T-cell (primary cell): ENCODE measurements at regions not wholly inside any gene's neighbourhood (a gene's known extent, or its start where the extent isn't known, plus 50 kb on each side); places are given as distances from the start of the nearest gene placed in this dataset.

Source experiments
- ATAC-seq, 4 experiments: fragments of 200-7000 bp in 3 of 4; fragments of 150-1000 bp in 1 of 4; cut with Tn5 transposase; replicated peaks in 1 of 4; 1 replicate in 3 of 4; 2 replicates in 1 of 4; pipeline ENCODE4 v1.10.0; 2021; ENCODE audit warnings: moderate library complexity in 3 of 4, mild to moderate bottlenecking in 2 of 4, moderate number of reproducible peaks in 1 of 4
- CTCF ChIA-PET, 2 donors: fragments of 300-600 bp; sonication (Branson Sonifier 250); formaldehyde crosslinking; loops; one replicate each; lab custom pipeline; 2022; ENCODE audit warnings: antibody characterized with exemption in 2 of 2; lab: Charles Lee
- POLR2A ChIA-PET, 2 donors: fragments of 300-600 bp; sonication (Branson Sonifier 250); formaldehyde crosslinking; loops; one replicate each; lab custom pipeline; 2022; ENCODE audit warnings: antibody characterized with exemption in 2 of 2; lab: Charles Lee
- DNase-seq, 35 experiments: peaks; one replicate each; pipeline versions ENCODE4 v3.0.0 to v3.0.0-alpha.2; 2013 to 2023
- H3K27ac ChIP-seq: one replicate; pipeline ENCODE4 v1.5.1; 2013; ENCODE audit warnings: low read length
- H3K27me3 ChIP-seq, 2 experiments: replicated peaks in 1 of 2; 1 replicate in 1 of 2; 2 replicates in 1 of 2; pipeline versions ENCODE4 v1.6.1 to v1.7.0; 2013; ENCODE audit warnings: low read length in 1 of 2, mixed read lengths in 1 of 2; ENCODE audit not compliant: control insufficient read depth in 2 of 2, insufficient read depth in 2 of 2; ENCODE audit errors: extremely low read depth in 1 of 2
- H3K36me3 ChIP-seq, 2 donors: 1 replicate in 1 of 2; 2 replicates in 1 of 2; pipeline versions ENCODE4 v1.6.1 to v1.7.0; 2013; ENCODE audit warnings: low read length in 1 of 2; ENCODE audit not compliant: control insufficient read depth in 2 of 2, insufficient read depth in 1 of 2; ENCODE audit errors: extremely low read depth in 1 of 2
- H3K4me1 ChIP-seq, 2 experiments: 1 replicate in 1 of 2; 2 replicates in 1 of 2; pipeline versions ENCODE4 v1.6.1 to v1.7.0; 2013; ENCODE audit warnings: low read length in 2 of 2, mixed read lengths in 1 of 2; ENCODE audit not compliant: insufficient read depth in 2 of 2, control insufficient read depth in 1 of 2; ENCODE audit errors: extremely low read depth in 1 of 2
- H3K4me3 ChIP-seq, 2 donors: 1 replicate in 1 of 2; 2 replicates in 1 of 2; pipeline versions ENCODE4 v1.5.1 to v1.7.0; 2013; ENCODE audit warnings: mild to moderate bottlenecking in 2 of 2, low read length in 1 of 2, moderate library complexity in 1 of 2; ENCODE audit not compliant: control insufficient read depth in 1 of 2; ENCODE audit errors: extremely low read depth in 1 of 2
- H3K9me3 ChIP-seq: 2 replicates; pipeline ENCODE4 v1.7.0; 2013
- H3K27ac Mint-ChIP-seq, 2 donors: one replicate each; pipeline ENCODE4 v1.8.0; 2020 to 2021; ENCODE audit warnings: mild to moderate bottlenecking in 2 of 2, mixed read lengths in 2 of 2
- H3K27me3 Mint-ChIP-seq, 2 donors: one replicate each; pipeline ENCODE4 v1.8.0; 2021 to 2022; ENCODE audit warnings: mixed read lengths in 2 of 2
- H3K36me3 Mint-ChIP-seq: one replicate; pipeline ENCODE4 v1.8.0; 2021; ENCODE audit warnings: mixed read lengths
- H3K4me1 Mint-ChIP-seq, 3 donors: one replicate each; pipeline ENCODE4 v1.8.0; 2020 to 2022; ENCODE audit warnings: mixed read lengths in 3 of 3, mild to moderate bottlenecking in 1 of 3
- H3K4me3 Mint-ChIP-seq, 3 donors: one replicate each; pipeline ENCODE4 v1.8.0; 2020 to 2022; ENCODE audit warnings: mild to moderate bottlenecking in 3 of 3, mixed read lengths in 3 of 3, moderate library complexity in 3 of 3
- H3K9me3 Mint-ChIP-seq, 3 donors: one replicate each; pipeline ENCODE4 v1.8.0; 2020 to 2022; ENCODE audit warnings: mixed read lengths in 3 of 3
- WGBS: methylation state at CpG from one replicate; pipeline ENCODE4 v1.1.5; 2013; ENCODE audit warnings: missing lambda C conversion rate; ENCODE audit not compliant: insufficient coverage; 5-methylcytosine and 5-hydroxymethylcytosine counted together

- no peak overlapping the region for H3K4me3 ChIP-seq
- ATAC-seq (no peak), DNase-seq (no peak)
- Mint-ChIP-seq H3K9me3 (peaks cover 4 to 18% (median 10%) of the 10 kb centered on the region in 3 donors), H3K27me3 (peaks cover 0 to 5% of the 10 kb centered on the region in 2 donors), H3K27ac (no peak overlapping the region), H3K4me3 (no peak overlapping the region), H3K36me3 (no peaks in the 10 kb centered on the region), H3K4me1 (no peaks in the 10 kb centered on the region)
- no peaks in the 10 kb centered on the region for H3K36me3 ChIP-seq
- no peaks in the 10 kb centered on the region for H3K9me3 ChIP-seq
- no peaks in the 10 kb centered on the region for H3K4me1 ChIP-seq
- H3K27me3 ChIP-seq: no peaks in the 10 kb centered on the region
- no CpG with 5 or more reads among the region's 1 CpG for WGBS
- no peak overlapping the region for H3K27ac ChIP-seq
- ChIA-PET CTCF (no interaction called here), POLR2A (no interaction called here)
Measured at GRCh38 chr2:156077041-156077742, 255.3 kb downstream of the NR4A2 start.

- CTCF ChIA-PET: no interaction called here
- no CpG with 5 or more reads among the region's 4 CpGs for WGBS
- ATAC-seq (no peak), DNase-seq (peak in 1 of 35 experiments; percentile 1)
- no peaks in the 10 kb centered on the region for H3K9me3 Mint-ChIP-seq
- Histone ChIP-seq H3K27me3 (no peaks in the 10 kb centered on the region), H3K9me3 (no peaks in the 10 kb centered on the region), H3K27ac (no peak overlapping the region), H3K4me3 (no peak overlapping the region), H3K36me3 (no peaks in the 10 kb centered on the region), H3K4me1 (no peaks in the 10 kb centered on the region)
- H3K4me1 Mint-ChIP-seq: no peaks in the 10 kb centered on the region
- peaks cover 0 to 4% of the 10 kb centered on the region in 2 donors for H3K27me3 Mint-ChIP-seq
- no peak overlapping the region for H3K27ac Mint-ChIP-seq
- no peaks in the 10 kb centered on the region for H3K36me3 Mint-ChIP-seq
- H3K4me3 Mint-ChIP-seq: no peak overlapping the region
- POLR2A ChIA-PET: interaction anchor here in 1 of 2 donors (0.6 kb wide), 1 partner anchor 1052 kb away, joined by 11 read pairs; no protein-coding TSS in a partner anchor
Measured at GRCh38 chr2:156065912-156066311, 266.6 kb downstream of the NR4A2 start.

- ATAC-seq (no peak), DNase-seq (no peak)
- ChIA-PET POLR2A (no interaction called here), CTCF (no interaction called here)
- Histone ChIP-seq H3K27ac (no peak overlapping the region), H3K36me3 (no peaks in the 10 kb centered on the region), H3K4me3 (no peak overlapping the region), H3K27me3 (no peaks in the 10 kb centered on the region), H3K9me3 (no peaks in the 10 kb centered on the region), H3K4me1 (no peaks in the 10 kb centered on the region)
- Mint-ChIP-seq H3K4me3 (no peak overlapping the region), H3K36me3 (no peaks in the 10 kb centered on the region), H3K4me1 (no peaks in the 10 kb centered on the region), H3K9me3 (no peaks in the 10 kb centered on the region), H3K27me3 (peaks cover under 1 to 4% of the 10 kb centered on the region in 2 donors), H3K27ac (no peak overlapping the region)
- WGBS: no CpG with 5 or more reads among the region's 1 CpG
Measured at GRCh38 chr2:156064540-156064939, 268.0 kb downstream of the NR4A2 start.

GRCh38 chr2:156057647-156058046 is 274.9 kb downstream of the NR4A2 start:
- Mint-ChIP-seq H3K36me3 (no peaks in the 10 kb centered on the region), H3K27ac (no peak overlapping the region), H3K9me3 (no peaks in the 10 kb centered on the region), H3K4me1 (no peaks in the 10 kb centered on the region), H3K4me3 (no peak overlapping the region), H3K27me3 (peaks cover 2 to 7% of the 10 kb centered on the region in 2 donors)
- no peaks in the 10 kb centered on the region for H3K36me3 ChIP-seq
- no peaks in the 10 kb centered on the region for H3K9me3 ChIP-seq
- H3K27ac ChIP-seq: no peak overlapping the region
- ChIA-PET POLR2A (no interaction called here), CTCF (no interaction called here)
- ATAC-seq: no peak
- H3K4me3 ChIP-seq: no peak overlapping the region
- WGBS: no CpG with 5 or more reads among the region's 1 CpG
- H3K27me3 ChIP-seq: no peaks in the 10 kb centered on the region
- no peak for DNase-seq
- no peaks in the 10 kb centered on the region for H3K4me1 ChIP-seq

GRCh38 chr2:156054983-156055382 is 277.5 kb downstream of the NR4A2 start:
- H3K4me1 ChIP-seq: no peaks in the 10 kb centered on the region
- Mint-ChIP-seq H3K4me1 (no peaks in the 10 kb centered on the region), H3K27ac (no peak overlapping the region), H3K36me3 (no peaks in the 10 kb centered on the region), H3K9me3 (no peaks in the 10 kb centered on the region), H3K27me3 (peaks cover 2 to 7% of the 10 kb centered on the region in 2 donors), H3K4me3 (no peak overlapping the region)
- no peak overlapping the region for H3K4me3 ChIP-seq
- H3K9me3 ChIP-seq: no peaks in the 10 kb centered on the region
- ChIA-PET POLR2A (no interaction called here), CTCF (interaction anchor here in 1 of 2 donors (0.5 kb wide), 1 partner anchor 913 kb away, joined by 3 read pairs; no protein-coding TSS in a partner anchor)
- H3K27ac ChIP-seq: no peak overlapping the region
- no peaks in the 10 kb centered on the region for H3K36me3 ChIP-seq
- WGBS: no CpG with 5 or more reads among the region's 2 CpGs
- ATAC-seq (no peak), DNase-seq (no peak)
- H3K27me3 ChIP-seq: no peaks in the 10 kb centered on the region

GRCh38 chr2:156046900-156047299 is 285.6 kb downstream of the NR4A2 start:
- Mint-ChIP-seq H3K4me3 (no peak overlapping the region), H3K4me1 (no peaks in the 10 kb centered on the region), H3K27me3 (no peaks in the 10 kb centered on the region), H3K27ac (no peak overlapping the region), H3K9me3 (peaks cover 0 to 4% (median 3%) of the 10 kb centered on the region in 3 donors), H3K36me3 (no peaks in the 10 kb centered on the region)
- H3K36me3 ChIP-seq: no peaks in the 10 kb centered on the region
- DNase-seq: no peak
- no peaks in the 10 kb centered on the region for H3K4me1 ChIP-seq
- no peak overlapping the region for H3K27ac ChIP-seq
- H3K9me3 ChIP-seq: no peaks in the 10 kb centered on the region
- POLR2A ChIA-PET: no interaction called here
- H3K4me3 ChIP-seq: no peak overlapping the region
- peaks cover 0 to 6% of the 10 kb centered on the region in 2 experiments for H3K27me3 ChIP-seq
- ATAC-seq: no peak
- CTCF ChIA-PET: no interaction called here
- 80% methylated on average over 1 of the region's 2 CpGs for WGBS
